Right hindlimb (tissue), 1 donor: ENCODE measurements at regions not wholly inside any gene's neighbourhood (a gene's known extent, or its start where the extent isn't known, plus 50 kb on each side); places are given as distances from the start of the nearest gene placed in this dataset.

Experiments
- DNase-seq: peaks from one replicate; pipeline ENCODE4 v3.0.0-alpha.2; 2018

- DNase-seq: peak; percentile 78
These were observed 787.9 kb upstream of the FANCL start for GRCh38 chr2:59029058-59029457.

- DNase-seq: no peak
These were observed 786.2 kb upstream of the FANCL start for GRCh38 chr2:59027320-59027719.

GRCh38 chr2:59025157-59025757 is 784.1 kb upstream of the FANCL start:
- DNase-seq: peak; percentile 54

- DNase-seq: no peak
These were observed 780.7 kb upstream of the FANCL start for GRCh38 chr2:59021786-59022185.

- DNase-seq: no peak
These were observed 778.5 kb upstream of the FANCL start for GRCh38 chr2:59019566-59020159.

- no peak for DNase-seq
These were observed 777.6 kb upstream of the FANCL start for GRCh38 chr2:59018737-59019136.

GRCh38 chr2:59015027-59015426 is 773.9 kb upstream of the FANCL start:
- DNase-seq: no peak

GRCh38 chr2:59012971-59013370 is 771.8 kb upstream of the FANCL start:
- no peak for DNase-seq

- DNase-seq: no peak
These were observed 771.1 kb upstream of the FANCL start for GRCh38 chr2:59012234-59012633.

- DNase-seq: no peak
These were observed 767.8 kb upstream of the FANCL start for GRCh38 chr2:59008950-59009349.

GRCh38 chr2:59005836-59006615 is 764.9 kb upstream of the FANCL start:
- no peak for DNase-seq

- no peak for DNase-seq
These were observed 763.5 kb upstream of the FANCL start for GRCh38 chr2:59004621-59005020.

- DNase-seq: no peak
These were observed 759.7 kb upstream of the FANCL start for GRCh38 chr2:59000796-59001195.

- DNase-seq: no peak
These were observed 751.1 kb upstream of the FANCL start for GRCh38 chr2:58992062-58992706.

GRCh38 chr2:58991357-58991756 is 750.2 kb upstream of the FANCL start:
- DNase-seq: no peak

GRCh38 chr2:58985541-58985940 is 744.4 kb upstream of the FANCL start:
- no peak for DNase-seq

- DNase-seq: no peak
These were observed 743.6 kb upstream of the FANCL start for GRCh38 chr2:58984731-58985130.

- no peak for DNase-seq
These were observed 742.0 kb upstream of the FANCL start for GRCh38 chr2:58983111-58983510.

- DNase-seq: no peak
These were observed 740.1 kb upstream of the FANCL start for GRCh38 chr2:58981237-58981636.

GRCh38 chr2:58976375-58977071 is 735.4 kb upstream of the FANCL start:
- no peak for DNase-seq

GRCh38 chr2:58974881-58975280 is 733.8 kb upstream of the FANCL start:
- DNase-seq: no peak

GRCh38 chr2:58974426-58974825 is 733.3 kb upstream of the FANCL start:
- no peak for DNase-seq

GRCh38 chr2:58973811-58974281 is 732.7 kb upstream of the FANCL start:
- DNase-seq: no peak
